ENCODE measurements at regions not wholly inside any gene's neighbourhood (a gene's known extent, or its start where the extent isn't known, plus 50 kb on each side); places are given as distances from the start of the nearest gene placed in this dataset.

DNA sequence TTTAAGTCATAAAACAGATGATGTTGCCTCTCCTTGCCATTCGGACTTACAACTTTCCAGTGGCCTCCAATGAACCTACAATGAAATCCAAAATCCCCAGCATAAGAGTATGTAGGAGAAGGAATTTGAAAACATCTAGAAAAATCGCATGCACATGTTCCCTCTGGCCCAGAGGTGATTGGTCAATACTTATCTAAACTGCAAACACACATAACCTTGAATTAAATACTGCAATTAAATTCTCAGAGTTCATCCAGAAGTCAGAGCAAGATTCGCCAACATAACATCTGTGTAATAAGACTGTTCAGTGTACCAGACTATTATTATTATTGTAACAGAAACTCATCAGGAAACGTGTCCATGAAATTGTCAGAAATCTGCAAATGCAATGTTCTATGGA is 82.2 kb upstream of the USP29 start:
- H3K27me3 ChIP-seq = no peaks in the 10 kb centered on the region
- WGBS, 2 donors = 51 to 56% methylated on average over 4 of the region's 4 CpGs
- no peaks in the 10 kb centered on the region for H3K4me1 ChIP-seq
- H3K36me3 ChIP-seq = no peaks in the 10 kb centered on the region
- no peak for DNase-seq
- peaks cover 0 to 69% (median 0%) of the 10 kb centered on the region in 11 donors for H3K9me3 ChIP-seq
- intact Hi-C loops (cut with DNase I) = no loop called here
- ATAC-seq = no peak
- no peak overlapping the region for H3K27ac ChIP-seq
- TF ChIP-seq, protein P1, sequence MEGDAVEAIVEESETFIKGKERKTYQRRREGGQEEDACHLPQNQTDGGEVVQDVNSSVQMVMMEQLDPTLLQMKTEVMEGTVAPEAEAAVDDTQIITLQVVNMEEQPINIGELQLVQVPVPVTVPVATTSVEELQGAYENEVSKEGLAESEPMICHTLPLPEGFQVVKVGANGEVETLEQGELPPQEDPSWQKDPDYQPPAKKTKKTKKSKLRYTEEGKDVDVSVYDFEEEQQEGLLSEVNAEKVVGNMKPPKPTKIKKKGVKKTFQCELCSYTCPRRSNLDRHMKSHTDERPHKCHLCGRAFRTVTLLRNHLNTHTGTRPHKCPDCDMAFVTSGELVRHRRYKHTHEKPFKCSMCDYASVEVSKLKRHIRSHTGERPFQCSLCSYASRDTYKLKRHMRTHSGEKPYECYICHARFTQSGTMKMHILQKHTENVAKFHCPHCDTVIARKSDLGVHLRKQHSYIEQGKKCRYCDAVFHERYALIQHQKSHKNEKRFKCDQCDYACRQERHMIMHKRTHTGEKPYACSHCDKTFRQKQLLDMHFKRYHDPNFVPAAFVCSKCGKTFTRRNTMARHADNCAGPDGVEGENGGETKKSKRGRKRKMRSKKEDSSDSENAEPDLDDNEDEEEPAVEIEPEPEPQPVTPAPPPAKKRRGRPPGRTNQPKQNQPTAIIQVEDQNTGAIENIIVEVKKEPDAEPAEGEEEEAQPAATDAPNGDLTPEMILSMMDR (IDR thresholded peaks at IDR 0.05) = no peak
- no peak overlapping the region for H3K4me3 ChIP-seq

DNA sequence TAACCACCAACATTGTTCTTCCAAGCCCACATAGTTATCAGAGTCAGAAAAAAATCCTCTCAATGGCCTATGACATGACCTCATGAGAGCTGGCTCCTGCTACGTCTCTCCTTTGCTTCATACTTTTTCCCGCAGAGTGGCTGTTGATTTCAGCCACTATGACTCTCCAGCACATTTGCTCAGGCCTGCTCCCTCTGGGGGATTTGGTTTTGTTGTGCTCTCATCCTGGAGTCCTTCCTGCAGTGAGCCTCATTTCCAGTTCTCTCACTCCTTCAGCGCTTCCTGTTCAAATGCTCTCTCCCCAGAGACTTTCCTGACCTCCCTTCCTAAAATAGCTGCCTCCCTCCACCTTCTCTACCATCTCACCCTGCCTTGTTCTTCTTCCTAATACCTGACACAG is 72.0 kb upstream of the USP29 start:
- intact Hi-C loops (cut with DNase I) = loop anchor here in 1 of 10 donors (10.0 kb wide), 1 partner anchor 73 kb away; no protein-coding TSS in a partner anchor
- Histone ChIP-seq H3K9me3 (peaks cover 0 to 78% (median 0%) of the 10 kb centered on the region in 11 donors), H3K4me3 (no peak overlapping the region), H3K4me1 (no peaks in the 10 kb centered on the region), H3K27me3 (peaks cover 0 to 6% (median 0%) of the 10 kb centered on the region in 7 donors), H3K36me3 (no peaks in the 10 kb centered on the region), H3K27ac (no peak overlapping the region)
- 51 to 57% methylated on average over 3 of the region's 3 CpGs for WGBS, 2 donors
- TF ChIP-seq, protein P1 (IDR thresholded peaks at IDR 0.05) = no peak
- ATAC-seq = peak in 2 of 8 donors; percentile 20 to 46
- DNase-seq = no peak

DNA sequence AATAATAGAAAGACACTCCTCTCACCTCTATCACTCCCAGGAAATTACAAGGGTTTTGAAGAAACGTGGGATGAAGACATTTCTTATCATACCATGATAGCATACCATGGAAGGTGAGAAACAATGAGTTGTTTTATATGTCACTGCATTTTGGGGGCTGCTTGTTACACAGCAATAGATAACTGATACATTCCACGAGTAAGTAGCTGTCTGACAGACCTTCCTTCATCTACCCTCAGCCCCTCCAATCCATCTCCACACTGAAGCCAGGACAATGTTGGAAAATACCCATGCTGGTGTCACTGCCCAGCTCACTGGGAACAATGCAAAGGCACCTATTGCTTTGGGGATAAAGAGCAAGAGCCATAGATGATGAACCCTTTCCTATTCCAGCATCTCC is 68.9 kb upstream of the USP29 start:
- ATAC-seq (no peak), DNase-seq (no peak)
- no peak overlapping the region for H3K27ac ChIP-seq
- no peaks in the 10 kb centered on the region for H3K4me1 ChIP-seq
- no peak overlapping the region for H3K4me3 ChIP-seq
- peaks cover 0 to 10% (median 4%) of the 10 kb centered on the region in 7 donors for H3K27me3 ChIP-seq
- peaks cover 0 to 78% (median 0%) of the 10 kb centered on the region in 11 donors for H3K9me3 ChIP-seq
- 46 to 52% methylated on average over 2 of the region's 2 CpGs for WGBS, 2 donors
- H3K36me3 ChIP-seq = no peaks in the 10 kb centered on the region
- intact Hi-C loops (cut with DNase I) = no loop called here
- TF ChIP-seq, protein P1 (IDR thresholded peaks at IDR 0.05) = no peak

- peaks cover 0 to 15% (median 4%) of the 10 kb centered on the region in 7 donors for H3K27me3 ChIP-seq
- no peak for DNase-seq
- WGBS, 2 donors = 48 to 54% methylated on average over 3 of the region's 3 CpGs
- H3K36me3 ChIP-seq = no peaks in the 10 kb centered on the region
- peak in 1 of 8 donors; percentile 33 for ATAC-seq
- H3K4me1 ChIP-seq = no peaks in the 10 kb centered on the region
- no peak overlapping the region for H3K4me3 ChIP-seq
- TF ChIP-seq, protein P1 (IDR thresholded peaks at IDR 0.05) = no peak
- intact Hi-C loops (cut with DNase I) = no loop called here
- H3K9me3 ChIP-seq = peaks cover 0 to 69% (median 0%) of the 10 kb centered on the region in 11 donors
- H3K27ac ChIP-seq = no peak overlapping the region
Observed at GRCh38 chr19:57052081-57052480, 67.7 kb upstream of the USP29 start.
